ENCODE measurements at regions not wholly inside any gene's neighbourhood (a gene's known extent, or its start where the extent isn't known, plus 50 kb on each side); places are given as distances from the start of the nearest gene placed in this dataset.

DNA sequence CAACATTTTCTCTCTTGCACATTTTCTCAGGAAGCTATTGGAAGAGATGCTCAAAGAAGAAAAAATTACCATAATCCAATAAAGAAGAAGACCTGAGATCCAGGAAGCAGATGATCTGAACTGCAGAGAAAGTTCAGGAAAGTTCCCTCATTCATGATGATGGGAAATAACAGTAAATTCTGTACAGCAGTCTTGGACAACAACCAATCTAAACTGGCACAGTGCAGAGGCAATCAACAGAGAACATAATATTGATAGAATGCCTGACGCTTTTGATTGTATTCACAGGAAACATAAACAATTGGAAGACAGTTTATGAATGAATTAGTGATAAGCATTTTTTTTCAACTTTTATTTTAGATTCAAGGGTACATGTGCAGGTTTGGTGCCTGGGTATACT is 428.9 kb downstream of the KCTD8 start:
- WGBS (ENCODE audit: insufficient coverage, low coverage, missing lambda C conversion rate) = 0% methylated on average over 1 of the region's 1 CpG
- Histone ChIP-seq H2AFZ (ENCODE audit: low read depth, low read length) (no peak overlapping the region), H3K9ac (ENCODE audit: insufficient read depth in 1 of 2, low read depth in 2 of 2, low read length in 2 of 2) (no peak overlapping the region), H3K9me1 (ENCODE audit: control insufficient read depth, insufficient read depth, low read length) (no peaks in the 10 kb centered on the region), H3K27ac (ENCODE audit: extremely low read depth, low read depth, low read length) (no peak overlapping the region), H3K27me3 (ENCODE audit: control insufficient read depth in 2 of 2, insufficient read depth in 2 of 2, low read length in 2 of 2) (no peaks in the 10 kb centered on the region), H3K4me1 (replicated peaks in 1 of 2; ENCODE audit: control insufficient read depth in 2 of 2, insufficient read depth in 2 of 2, low read length in 2 of 2) (no peaks in the 10 kb centered on the region), H4K20me1 (replicated peaks; ENCODE audit: control insufficient read depth, insufficient read depth, low read length) (no peaks in the 10 kb centered on the region), H3K9me3 (replicated peaks; ENCODE audit: control insufficient read depth, insufficient read depth, low read depth, low read length) (no peaks in the 10 kb centered on the region), H3K36me3 (ENCODE audit: control insufficient read depth, insufficient read depth, low read length) (no peaks in the 10 kb centered on the region), H3K4me3 (no peak overlapping the region), H3K4me2 (ENCODE audit: insufficient read depth, low read length) (no peak overlapping the region), H3K79me2 (ENCODE audit: control insufficient read depth, insufficient read depth, low read length) (no peaks in the 10 kb centered on the region)
- ATAC-seq (no peak), FAIRE-seq (no peak), DNase-seq (ENCODE audit: extremely low read depth in 1 of 4, low spot score in 3 of 4) (no peak)
- intact Hi-C loops (cut with micrococcal nuclease) = no loop called here
- in situ Hi-C loops (cut with MboI) = no loop called here
- ChIA-PET POLR2A (no interaction called here), CTCF (ENCODE audit: low intra/inter-chr PET ratio) (no interaction called here)
- no TSS peak for BruUV-seq (replicated peaks)
- TF ChIP-seq ZNF133 (CRISPR knock-in tag; IDR thresholded peaks at IDR 0.05) (no peak), HMGN3 (IDR thresholded peaks at IDR 0.05; ENCODE audit: borderline replicate concordance, extremely low read depth, insufficient read length, low read depth, low read length) (no peak), ZNF551 (CRISPR knock-in tag; IDR thresholded peaks at IDR 0.05) (no peak), ZNF695 (CRISPR knock-in tag; IDR thresholded peaks at IDR 0.05) (no peak), HNRNPL (IDR thresholded peaks at IDR 0.05; ENCODE audit: low read depth, low read length) (no peak), THRAP3 (IDR thresholded peaks at IDR 0.05; ENCODE audit: borderline replicate concordance) (no peak), POLR3G (IDR thresholded peaks at IDR 0.05; ENCODE audit: extremely low read depth, insufficient read length, insufficient replicate concordance) (no peak), ETS2 (tag; IDR thresholded peaks at IDR 0.05; ENCODE audit: borderline replicate concordance, poor library complexity, severe bottlenecking) (no peak), CHD2 (IDR thresholded peaks at IDR 0.05; ENCODE audit: low read depth, low read length) (no peak), L3MBTL2 (IDR thresholded peaks at IDR 0.05) (no peak), HEY1 (CRISPR knock-in tag; IDR thresholded peaks at IDR 0.05; ENCODE audit: borderline replicate concordance) (no peak), MEF2D (tag; conservative IDR thresholded peaks at IDR 0.05; ENCODE audit: low read depth) (no peak), ZNF77 (CRISPR knock-in tag; IDR thresholded peaks at IDR 0.05) (no peak)
- TF ChIP-seq, protein P1, sequence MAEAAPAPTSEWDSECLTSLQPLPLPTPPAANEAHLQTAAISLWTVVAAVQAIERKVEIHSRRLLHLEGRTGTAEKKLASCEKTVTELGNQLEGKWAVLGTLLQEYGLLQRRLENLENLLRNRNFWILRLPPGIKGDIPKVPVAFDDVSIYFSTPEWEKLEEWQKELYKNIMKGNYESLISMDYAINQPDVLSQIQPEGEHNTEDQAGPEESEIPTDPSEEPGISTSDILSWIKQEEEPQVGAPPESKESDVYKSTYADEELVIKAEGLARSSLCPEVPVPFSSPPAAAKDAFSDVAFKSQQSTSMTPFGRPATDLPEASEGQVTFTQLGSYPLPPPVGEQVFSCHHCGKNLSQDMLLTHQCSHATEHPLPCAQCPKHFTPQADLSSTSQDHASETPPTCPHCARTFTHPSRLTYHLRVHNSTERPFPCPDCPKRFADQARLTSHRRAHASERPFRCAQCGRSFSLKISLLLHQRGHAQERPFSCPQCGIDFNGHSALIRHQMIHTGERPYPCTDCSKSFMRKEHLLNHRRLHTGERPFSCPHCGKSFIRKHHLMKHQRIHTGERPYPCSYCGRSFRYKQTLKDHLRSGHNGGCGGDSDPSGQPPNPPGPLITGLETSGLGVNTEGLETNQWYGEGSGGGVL (CRISPR knock-in tag; IDR thresholded peaks at IDR 0.05) = no peak
- TF ChIP-seq, protein P2, sequence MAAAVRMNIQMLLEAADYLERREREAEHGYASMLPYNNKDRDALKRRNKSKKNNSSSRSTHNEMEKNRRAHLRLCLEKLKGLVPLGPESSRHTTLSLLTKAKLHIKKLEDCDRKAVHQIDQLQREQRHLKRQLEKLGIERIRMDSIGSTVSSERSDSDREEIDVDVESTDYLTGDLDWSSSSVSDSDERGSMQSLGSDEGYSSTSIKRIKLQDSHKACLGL (CRISPR knock-in tag; IDR thresholded peaks at IDR 0.05; ENCODE audit: borderline replicate concordance, poor library complexity, severe bottlenecking) = no peak
- TF ChIP-seq, protein P3, sequence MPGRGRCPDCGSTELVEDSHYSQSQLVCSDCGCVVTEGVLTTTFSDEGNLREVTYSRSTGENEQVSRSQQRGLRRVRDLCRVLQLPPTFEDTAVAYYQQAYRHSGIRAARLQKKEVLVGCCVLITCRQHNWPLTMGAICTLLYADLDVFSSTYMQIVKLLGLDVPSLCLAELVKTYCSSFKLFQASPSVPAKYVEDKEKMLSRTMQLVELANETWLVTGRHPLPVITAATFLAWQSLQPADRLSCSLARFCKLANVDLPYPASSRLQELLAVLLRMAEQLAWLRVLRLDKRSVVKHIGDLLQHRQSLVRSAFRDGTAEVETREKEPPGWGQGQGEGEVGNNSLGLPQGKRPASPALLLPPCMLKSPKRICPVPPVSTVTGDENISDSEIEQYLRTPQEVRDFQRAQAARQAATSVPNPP (IDR thresholded peaks at IDR 0.05; ENCODE audit: borderline replicate concordance, insufficient read depth, insufficient read length) = no peak
